GM19238 (cell line): ENCODE measurements at regions not wholly inside any gene's neighbourhood (a gene's known extent, or its start where the extent isn't known, plus 50 kb on each side); places are given as distances from the start of the nearest gene placed in this dataset.
"Not testable (repeated sequence)": the region's sequence is repeated elsewhere in the genome, so short reads cannot be mapped to it uniquely, and the experiment has no call there.

Experiments used
- DNase-seq: peaks from one replicate; pipeline ENCODE4 v3.0.0; 2011; ENCODE audit warnings: low spot score; ENCODE audit not compliant: insufficient read length

GRCh38 chr7:106524690-106525059, 136.3 kb downstream of the CCDC71L start:
- no peak for DNase-seq

GRCh38 chr7:106523482-106523881, 137.5 kb downstream of the CCDC71L start:
- no peak for DNase-seq

GRCh38 chr7:106522696-106523095, 138.3 kb downstream of the CCDC71L start:
- DNase-seq, result no peak

GRCh38 chr7:106521541-106521940, 139.4 kb downstream of the CCDC71L start:
- no peak for DNase-seq

GRCh38 chr7:106520962-106521514, 139.9 kb downstream of the CCDC71L start:
- DNase-seq, result no peak

- DNase-seq, result no peak
Measured at GRCh38 chr7:106518967-106519366, 142.0 kb downstream of the CCDC71L start.

- no peak for DNase-seq
Measured at GRCh38 chr7:106518239-106518638, 142.7 kb downstream of the CCDC71L start.

- DNase-seq, result no peak
Measured at GRCh38 chr7:106517508-106517907, 143.4 kb downstream of the CCDC71L start.

- DNase-seq, result no peak
Measured at GRCh38 chr7:106515321-106515720, 145.6 kb downstream of the CCDC71L start.

- no peak for DNase-seq
Measured at GRCh38 chr7:106514881-106515280, 146.1 kb downstream of the CCDC71L start.

GRCh38 chr7:106512217-106512616, 148.7 kb downstream of the CCDC71L start:
- no peak for DNase-seq

- DNase-seq, result no peak
Measured at GRCh38 chr7:106504645-106505044, 156.3 kb downstream of the CCDC71L start.

- no peak for DNase-seq
Measured at GRCh38 chr7:106504207-106504606, 156.8 kb downstream of the CCDC71L start.

GRCh38 chr7:106503626-106504025, 157.3 kb downstream of the CCDC71L start:
- DNase-seq, result no peak

- DNase-seq, result no peak
Measured at GRCh38 chr7:106501605-106502580, 159.1 kb downstream of the CCDC71L start.

- no peak for DNase-seq
Measured at GRCh38 chr7:106499897-106500296, 161.1 kb downstream of the CCDC71L start.

GRCh38 chr7:106498005-106498404, 163.0 kb downstream of the CCDC71L start:
- not testable (repeated sequence) for DNase-seq

- no peak for DNase-seq
Measured at GRCh38 chr7:106493041-106493731, 167.8 kb downstream of the CCDC71L start.

GRCh38 chr7:106488465-106488864, 172.5 kb downstream of the CCDC71L start:
- no peak for DNase-seq

GRCh38 chr7:106487892-106488291, 173.1 kb downstream of the CCDC71L start:
- DNase-seq, result no peak

- no peak for DNase-seq
Measured at GRCh38 chr7:106486331-106486730, 174.6 kb downstream of the CCDC71L start.

- no peak for DNase-seq
Measured at GRCh38 chr7:106485919-106486318, 175.0 kb downstream of the CCDC71L start.
